NCI-H526 treated with DMSO at 0.1 percent for 48 hours (cell line): ENCODE measurements at regions not wholly inside any gene's neighbourhood (a gene's known extent, or its start where the extent isn't known, plus 50 kb on each side); places are given as distances from the start of the nearest gene placed in this dataset.
"Not testable (repeated sequence)": the region's sequence is repeated elsewhere in the genome, so short reads cannot be mapped to it uniquely, and the experiment has no call there.

Source experiments
- DNase-seq: peaks from one replicate; lab custom pipeline; 2025; lab: John Stamatoyannopoulos, UW

DNA sequence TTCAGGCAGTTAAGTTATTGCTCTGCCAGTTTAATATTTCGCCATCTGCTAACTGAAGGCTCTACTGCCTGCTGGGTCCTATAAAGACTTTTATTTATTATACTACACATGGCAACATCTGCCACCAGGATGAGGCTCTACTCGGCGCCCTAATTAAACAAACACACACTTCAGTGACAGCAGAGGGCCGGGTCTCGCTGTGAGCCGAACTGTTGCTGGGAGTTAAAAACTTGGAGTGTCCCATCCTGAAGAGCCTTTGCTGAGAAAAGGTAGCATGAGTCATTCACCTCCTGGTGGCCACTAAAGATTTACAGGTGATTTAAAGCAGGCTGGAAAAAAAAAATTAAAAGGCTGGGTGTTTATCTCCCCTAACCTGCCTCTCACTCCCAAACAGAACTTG, 183.7 kb downstream of the NPIPA8 start:
- DNase-seq = not testable (repeated sequence)

DNA sequence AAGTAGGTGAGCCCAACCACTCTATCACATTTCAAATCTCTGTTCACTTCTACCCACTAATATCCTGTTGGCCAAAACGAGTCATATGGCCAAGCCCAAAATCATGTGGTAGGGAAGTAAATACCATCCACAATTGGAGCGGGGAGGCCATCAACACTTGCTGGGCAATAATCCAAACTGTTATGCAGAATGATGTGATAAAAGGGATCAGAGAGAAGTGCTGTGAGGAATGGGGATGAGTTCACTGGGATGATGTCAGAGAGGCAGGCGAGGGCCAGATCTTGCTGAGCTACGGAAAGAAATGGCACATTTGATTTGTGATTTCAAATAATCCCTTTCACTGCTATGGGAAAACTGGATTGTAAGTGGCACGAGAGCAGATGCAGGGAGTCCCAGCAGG, 188.4 kb downstream of the NPIPA8 start:
- DNase-seq = not testable (repeated sequence)

DNA sequence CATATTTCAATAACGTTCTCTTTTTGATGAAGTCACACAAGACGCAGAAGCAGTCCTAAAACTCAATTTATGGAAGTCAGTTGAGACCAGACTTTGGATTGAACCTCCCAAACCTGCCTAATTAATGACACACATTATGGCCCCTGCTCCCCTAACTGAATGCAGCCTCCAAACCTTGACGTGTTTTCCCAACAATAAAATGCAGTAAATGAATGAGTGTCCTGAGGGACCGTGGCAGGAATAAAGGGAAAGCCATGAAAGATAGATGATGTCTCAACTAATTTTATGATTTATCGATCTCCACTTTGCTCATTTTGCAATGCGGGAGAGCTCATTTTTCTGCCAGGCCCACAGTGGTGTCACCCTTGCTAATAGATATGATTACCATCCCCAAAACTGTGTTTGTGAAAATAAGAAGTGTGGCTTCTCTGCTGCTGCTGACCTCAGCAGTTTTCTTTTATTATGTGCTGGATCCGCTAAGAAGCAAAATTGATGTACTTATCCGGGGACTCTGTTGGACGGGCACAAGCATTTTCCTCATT, 189.9 kb downstream of the NPIPA8 start:
- DNase-seq = not testable (repeated sequence)

DNA sequence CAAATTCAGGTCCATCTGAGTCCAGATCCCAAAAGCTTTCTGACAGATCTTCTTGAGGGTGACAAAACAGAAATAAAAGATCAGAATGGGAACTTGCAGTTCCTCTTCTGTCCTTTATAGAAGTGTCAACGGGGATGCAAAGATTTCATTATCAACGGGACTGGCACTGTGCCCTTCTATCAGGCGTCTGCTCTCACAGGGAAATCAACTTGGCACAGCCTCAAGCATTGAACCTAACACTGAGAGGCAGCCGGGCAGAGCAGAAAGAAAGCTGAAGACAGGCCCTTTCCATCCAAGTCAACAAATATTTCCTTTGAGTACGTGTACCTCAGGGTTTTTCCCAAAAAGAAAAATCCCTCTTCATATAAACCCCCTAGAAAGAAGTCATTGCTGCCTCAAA, 194.5 kb downstream of the NPIPA8 start:
- DNase-seq = not testable (repeated sequence)

DNA sequence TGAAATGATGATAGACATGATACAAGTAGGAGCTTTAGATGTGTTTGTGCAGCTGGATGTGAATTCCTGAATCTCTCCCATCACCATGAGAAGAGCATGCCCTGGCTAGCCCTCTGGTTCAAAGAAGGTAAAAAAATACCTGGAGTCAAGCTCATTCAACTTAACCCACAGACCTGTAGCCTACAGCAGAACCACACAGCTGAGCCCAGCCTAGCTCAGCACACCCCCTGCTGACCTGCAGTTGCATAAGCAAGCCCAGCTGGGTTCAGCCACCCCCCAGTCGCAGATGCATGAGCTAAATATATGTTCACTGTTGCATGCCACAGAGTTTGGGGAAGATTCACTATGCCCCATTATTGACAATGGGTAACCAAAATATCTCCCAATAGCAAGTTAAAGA, 200.2 kb downstream of the NPIPA8 start:
- DNase-seq = not testable (repeated sequence)

DNA sequence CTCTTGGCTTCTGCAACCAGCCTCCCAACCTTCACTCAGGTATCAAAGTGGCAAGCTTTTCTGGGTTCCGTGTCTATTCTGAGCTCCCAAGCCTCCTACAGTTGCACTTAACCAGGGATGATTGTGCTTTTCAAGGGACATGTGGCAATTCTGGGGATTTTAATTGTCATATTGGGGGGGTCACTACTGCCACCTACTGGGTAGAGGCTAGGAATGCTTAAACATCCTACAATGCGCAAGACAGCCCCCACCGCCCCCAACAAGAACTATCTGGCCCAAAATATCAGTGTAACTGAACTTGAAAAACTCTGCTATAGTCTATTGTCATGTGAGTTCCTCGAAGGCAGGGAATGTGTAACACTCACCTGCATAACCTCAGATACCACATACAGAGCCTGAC, 201.5 kb downstream of the NPIPA8 start:
- not testable (repeated sequence) for DNase-seq

DNA sequence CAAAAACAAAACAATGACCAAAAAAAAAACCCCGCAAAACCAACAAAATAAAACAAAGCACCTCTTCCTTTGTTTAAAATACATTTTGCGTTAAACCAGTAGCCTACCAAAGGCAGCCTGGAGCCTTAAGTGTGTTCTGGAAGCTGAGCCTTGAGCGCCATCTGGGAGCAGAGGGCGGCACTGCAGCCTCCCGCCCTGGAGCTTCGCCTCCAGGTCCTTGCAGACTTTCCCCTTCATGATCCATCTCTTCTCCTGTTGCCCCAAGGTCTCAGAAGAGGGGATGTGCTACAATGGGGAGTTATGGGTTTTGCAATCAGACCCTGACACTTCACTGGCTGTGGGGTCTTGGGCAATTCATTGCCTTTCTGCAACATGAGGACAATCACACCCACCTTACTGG, 204.9 kb downstream of the NPIPA8 start:
- DNase-seq = not testable (repeated sequence)

DNA sequence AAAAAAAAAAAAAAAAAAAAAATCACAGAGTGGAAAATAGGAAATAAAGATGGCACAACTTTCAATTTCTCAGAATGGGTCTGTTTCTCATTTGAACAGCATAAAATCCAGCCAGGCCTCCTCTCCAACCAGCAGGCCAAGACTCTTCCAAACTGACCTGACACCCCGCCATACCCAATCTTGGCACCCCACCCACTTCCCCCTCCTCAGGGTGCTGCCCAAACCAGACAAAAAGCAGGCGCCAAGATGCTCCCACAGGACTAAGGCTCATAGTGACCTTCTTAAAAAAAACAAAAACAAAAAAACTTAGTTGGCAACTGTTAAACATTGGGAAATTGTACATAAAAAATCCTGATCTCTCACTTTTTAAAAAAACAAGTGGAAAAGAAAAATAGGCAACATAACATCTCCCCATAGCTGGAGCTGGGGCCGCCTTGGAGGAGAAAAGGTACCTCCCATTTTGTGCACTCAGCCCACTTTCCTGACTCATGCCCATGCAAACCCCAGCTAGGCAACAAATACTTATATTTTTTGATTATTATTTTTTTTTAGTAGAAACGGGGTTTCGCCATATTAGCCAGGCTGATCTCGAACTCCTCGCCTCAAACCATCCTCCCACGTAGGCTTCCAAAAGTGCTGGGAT, 205.9 kb downstream of the NPIPA8 start:
- not testable (repeated sequence) for DNase-seq

DNA sequence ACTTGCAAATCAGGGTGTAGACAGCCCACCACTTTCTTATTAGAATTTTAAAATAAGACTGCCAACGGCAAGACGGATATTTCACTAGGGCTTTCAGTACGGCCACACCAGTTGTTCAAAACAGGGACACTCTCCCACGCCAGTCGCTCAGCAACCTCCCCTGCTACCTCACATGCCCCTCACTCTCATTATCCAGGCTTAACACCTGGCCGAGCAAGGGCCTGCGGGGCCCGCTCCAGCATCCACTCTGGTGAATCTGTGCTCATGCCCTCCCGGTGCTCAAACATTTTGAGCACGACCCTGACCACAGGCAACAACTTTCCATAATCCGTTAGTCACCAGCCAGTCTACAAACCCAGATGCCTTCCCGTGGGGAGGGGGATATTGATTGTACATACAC, 209.5 kb downstream of the NPIPA8 start:
- DNase-seq = not testable (repeated sequence)

DNA sequence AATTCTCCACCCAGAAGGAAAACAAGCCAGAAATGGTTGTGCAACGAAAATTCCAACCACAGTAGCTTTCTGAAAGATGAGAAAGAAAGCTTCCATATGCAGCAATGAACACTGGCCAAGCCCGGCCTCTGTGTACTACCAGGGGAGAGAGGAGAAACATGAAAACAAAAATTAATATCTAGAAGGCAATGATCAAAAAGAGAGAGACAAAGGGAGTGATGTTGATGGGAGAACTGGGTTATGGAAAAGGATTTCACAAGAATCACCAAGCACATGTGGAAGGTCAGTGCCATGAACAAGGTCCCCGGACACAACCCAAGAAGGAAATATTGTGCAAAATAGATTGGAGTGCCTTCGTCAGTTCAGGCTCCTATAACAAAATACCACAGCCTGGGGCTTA, 217.4 kb downstream of the NPIPA8 start:
- not testable (repeated sequence) for DNase-seq

DNA sequence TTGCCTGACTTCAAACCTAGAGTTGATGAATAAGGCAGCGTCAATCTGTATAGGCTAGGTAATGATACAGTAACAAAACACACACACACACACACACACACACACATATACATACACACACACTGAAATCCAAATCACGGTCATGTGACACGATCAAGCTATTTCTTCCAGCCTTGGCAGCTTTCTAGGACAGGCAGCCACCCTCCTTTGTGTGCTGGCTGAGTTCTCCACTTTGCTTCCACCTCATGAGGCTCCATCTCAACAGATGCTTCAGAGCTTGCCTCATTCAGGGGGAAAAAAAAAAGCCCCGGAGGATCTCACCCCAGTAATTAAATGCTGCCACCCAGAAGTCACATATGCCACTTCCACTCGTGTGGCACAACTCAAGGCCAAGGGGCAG, 217.9 kb downstream of the NPIPA8 start:
- DNase-seq = not testable (repeated sequence)

DNA sequence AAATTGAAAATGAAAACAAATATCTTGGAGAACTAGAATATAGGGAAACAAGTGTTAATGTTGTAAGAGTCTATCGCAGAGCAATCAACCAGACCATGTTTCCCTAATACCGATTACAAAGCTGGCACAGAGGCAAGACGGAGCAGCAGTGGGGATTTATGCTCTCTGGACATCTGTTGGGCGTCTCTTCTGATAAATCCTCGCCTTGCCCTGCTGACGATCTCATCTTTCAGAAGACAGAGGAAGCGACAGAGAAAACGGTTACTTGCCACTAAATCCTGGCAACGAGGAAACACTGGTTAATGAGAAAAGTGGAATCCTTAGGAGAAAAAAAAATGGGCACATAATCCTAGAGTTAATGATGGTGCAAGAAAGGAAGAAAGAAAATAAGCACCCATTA, 218.5 kb downstream of the NPIPA8 start:
- not testable (repeated sequence) for DNase-seq

DNA sequence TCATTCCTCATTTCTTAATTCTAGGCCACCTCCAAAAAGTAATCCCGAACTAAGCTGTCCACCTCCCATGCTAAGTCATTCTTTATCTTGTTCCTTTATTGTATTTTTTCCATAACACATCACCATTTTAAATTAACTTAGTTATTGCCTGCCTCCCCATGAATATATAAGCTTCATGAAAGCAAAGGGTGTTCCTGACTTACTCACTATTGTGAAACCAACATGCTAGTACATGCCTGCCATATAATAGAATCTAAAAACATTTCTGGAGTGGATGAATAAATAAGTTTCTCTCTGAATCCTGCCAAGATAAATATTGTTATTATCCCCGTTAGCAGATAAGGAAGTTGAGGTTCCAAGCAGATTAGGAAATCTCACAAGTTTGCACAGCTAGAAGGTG, 232.1 kb downstream of the NPIPA8 start:
- DNase-seq = not testable (repeated sequence)

DNA sequence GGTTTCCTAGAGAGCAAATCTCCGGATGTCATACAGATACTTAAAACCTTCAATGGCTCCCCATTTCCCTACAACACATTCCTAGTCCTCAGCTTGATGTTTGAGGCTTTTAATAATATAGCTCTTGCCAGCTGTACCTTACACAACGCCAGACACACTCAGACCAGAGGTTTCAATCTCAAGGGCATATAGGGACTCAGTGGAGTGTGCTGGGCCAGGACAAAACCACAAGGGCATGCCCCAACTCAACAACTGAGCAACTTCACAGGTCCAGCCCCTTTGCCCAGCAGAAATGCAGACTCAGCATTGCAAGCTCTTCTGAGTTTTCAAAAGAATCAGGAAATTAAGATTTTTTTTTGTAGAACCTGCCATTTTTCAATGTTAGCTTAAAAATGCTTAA, 235.5 kb downstream of the NPIPA8 start:
- DNase-seq = not testable (repeated sequence)

DNA sequence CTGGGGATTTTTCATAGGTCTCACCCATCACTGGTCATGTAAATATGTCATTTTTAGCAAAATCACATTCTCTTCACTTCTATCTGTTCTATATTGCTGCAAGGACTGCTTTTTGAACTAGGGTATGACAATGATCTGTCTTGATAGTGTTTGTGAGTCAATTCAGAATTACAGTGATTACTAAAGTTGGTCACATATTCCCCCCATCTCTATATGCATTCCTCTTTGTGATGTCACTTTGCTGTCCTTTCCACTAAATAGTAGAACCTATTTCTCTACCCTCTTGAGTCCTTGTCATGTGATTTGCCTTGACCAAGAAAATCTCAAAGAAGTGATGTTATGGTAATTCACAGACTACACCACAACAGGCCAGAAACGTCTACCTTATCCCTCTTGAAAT, 243.9 kb downstream of the NPIPA8 start:
- not testable (repeated sequence) for DNase-seq

DNA sequence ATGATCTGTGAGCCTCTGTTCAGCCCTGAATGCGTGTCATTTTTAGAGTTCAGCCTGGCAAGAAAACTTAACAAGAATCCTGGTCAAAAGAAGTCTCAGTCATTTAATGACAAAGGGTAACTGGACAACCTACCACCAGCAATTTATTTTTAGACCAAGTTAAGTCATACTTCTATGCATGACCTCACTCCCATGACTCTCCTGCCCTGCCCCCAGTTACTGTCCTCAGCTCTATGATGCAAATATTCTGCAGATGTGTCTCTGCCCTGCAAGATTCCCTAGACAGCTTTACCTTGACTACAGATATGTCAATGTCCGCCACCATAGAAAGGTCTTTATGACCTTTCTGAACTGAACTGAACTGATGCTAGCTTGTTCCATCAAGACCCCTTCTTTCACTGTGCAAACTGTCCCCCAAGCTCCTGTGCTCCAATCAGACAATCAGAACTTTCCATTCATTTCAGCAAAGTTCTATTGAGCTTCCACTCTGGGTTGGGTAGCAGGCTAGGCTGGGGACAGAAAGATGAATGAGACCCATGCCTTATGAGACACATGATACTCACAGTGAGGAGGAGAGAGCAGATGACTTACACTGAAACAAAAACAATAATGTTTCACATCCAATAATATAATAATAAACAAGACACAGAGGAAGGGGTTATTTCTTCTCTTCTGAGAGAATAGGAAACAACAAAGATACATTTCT, 255.7 kb downstream of the NPIPA8 start:
- not testable (repeated sequence) for DNase-seq

DNA sequence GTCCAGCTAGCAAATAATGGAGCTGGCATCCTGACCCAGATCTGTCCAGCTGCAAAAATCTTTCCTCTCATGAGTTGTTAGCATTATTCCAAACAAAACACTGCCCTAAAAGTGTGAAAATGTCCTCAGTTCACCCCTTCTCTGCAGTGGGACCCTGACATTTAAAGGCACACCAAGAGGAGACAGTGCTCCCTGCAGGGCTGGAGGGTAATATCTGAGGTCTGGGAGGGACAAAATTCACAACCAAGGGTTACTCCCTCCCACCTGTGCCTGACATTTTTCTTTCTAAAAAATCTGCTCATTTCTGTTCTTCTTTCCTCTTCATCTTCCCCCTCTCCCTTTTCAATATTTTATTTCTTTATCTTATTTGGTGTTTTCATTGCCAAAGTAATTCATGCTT, 258.6 kb downstream of the NPIPA8 start:
- not testable (repeated sequence) for DNase-seq

DNA sequence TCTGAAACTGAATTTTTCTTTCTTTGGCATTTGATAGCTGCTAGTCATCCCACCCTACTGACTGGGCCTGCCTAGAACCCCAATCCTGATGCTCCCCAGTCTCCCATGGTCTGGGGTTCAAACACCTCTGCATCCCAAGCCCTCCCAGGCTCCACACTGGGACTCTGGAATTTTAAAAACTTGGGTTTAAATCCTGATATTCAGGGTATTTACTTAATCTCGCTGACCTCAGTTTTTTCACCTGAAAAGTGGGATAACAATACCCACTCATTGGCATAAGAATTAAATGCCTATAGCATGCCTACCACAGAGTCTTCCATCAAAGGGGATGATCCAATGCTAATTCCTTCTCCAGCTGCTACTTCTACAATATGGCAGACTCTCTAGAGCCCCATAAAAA, 264.4 kb downstream of the NPIPA8 start:
- DNase-seq = no peak

DNA sequence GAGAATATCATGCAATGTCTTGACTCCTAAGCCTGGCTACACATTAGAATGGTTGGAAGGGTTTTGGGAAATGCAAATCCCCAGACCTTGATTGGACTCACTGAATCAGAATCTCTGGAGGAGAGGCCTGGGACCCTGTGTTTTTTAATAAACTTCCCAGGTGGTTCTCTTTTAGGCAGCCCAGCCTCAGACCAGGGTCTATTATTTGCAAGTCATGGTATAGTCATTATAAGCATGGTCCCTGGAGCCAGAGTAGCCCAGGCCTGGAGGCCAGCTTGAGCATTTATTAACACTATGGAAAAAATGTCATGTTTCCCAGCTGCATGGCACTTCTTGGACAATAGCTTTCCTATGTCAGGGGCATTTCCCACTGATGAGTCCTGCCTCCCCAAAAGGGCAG, 266.9 kb downstream of the NPIPA8 start:
- DNase-seq = no peak

DNA sequence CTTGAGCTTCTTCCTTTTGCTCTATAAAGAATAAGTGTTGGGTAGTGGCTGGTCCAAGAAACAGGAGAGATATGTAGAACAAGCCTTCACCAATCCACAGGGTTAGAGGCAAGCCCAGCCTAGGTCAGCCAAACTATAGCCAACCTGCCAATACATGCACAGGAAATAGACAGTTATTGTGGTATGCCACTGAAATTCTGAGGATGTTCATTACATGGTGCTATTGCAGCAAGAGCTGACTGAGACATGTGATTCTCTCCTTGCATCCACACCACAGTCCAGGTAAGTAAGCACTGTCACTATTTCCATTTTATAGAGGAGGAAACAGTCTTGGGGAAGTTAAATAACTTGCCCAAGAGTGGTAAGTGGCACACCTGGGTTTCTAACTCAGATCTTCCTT, 268.1 kb downstream of the NPIPA8 start:
- DNase-seq = no peak

DNA sequence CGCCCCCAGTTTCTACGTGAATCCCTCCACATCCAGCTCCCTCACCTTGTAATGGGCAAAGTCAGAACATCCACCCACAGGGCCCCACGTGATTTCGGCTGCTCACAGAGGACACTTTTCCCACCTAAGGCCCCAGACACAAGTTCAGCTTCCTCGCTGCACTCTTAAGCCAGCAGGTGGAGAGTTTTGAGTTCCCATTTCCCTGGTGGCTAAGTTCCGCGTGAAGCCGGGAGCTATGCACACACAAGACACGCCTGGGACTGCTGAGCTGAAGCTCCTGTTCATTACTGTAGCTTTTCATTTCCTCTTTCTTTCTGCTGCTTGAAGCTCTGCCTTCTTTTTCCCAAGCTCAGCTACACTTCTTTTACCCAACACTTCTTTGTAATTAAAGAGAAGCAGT, 273.8 kb downstream of the NPIPA8 start:
- no peak for DNase-seq

DNA sequence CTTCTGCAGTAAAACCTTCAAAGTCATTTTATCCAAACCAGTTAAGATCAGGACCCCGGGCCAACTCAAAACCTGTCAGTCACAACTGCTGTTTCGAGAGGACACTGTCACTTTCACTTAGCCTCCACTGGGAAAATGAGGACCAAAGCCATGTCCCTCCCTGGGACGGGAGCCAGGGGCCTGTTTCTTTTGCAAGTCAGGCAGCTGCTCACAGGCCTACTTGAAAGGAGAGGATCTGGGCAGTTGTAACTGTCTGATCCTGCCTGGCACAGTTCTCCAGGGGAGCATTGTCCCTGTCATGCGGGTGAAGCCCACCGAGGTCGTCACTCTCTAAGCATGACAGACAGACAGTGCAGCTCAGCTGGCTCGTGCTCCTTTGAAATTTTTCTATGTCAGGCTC, 276.2 kb downstream of the NPIPA8 start:
- DNase-seq = no peak

DNA sequence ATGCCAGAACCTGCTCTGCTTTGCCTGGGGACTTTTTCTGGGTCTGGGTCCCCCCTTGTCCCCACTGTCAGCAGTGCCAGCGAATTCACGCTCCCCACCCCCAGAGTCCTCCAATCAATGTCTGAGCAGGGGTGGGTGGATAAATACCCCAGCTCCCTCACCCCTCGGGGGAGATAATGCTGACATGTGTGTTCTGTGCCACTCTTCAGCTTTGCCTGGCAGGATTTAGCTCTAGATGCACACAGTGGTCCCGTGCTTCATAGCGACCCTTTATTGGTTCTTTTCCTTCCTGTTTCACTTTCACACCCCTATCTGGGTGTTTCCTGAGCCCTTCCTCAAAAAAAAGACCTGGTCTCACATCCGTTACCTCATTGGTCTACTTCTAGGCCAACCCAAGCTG, 277.0 kb downstream of the NPIPA8 start:
- DNase-seq = no peak

DNA sequence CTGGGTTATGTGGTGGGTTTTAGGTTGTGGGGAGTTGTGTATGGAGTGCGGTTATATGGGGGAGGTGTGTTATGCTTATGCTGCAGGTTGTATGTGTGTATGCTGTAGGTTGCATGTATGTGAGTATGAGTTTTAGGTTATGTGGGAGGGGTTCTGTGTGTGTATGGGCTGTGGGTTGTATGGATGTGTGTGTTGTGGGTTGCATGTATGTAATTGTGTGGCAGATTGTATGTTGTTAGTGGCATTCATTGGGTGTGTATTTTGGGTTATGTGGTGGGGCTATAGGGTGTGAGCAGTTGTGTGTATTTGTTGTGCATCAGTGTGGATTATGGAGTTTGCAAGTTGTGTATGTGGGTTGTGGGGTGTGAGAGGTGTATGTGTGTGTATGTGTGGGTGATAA, 277.4 kb downstream of the NPIPA8 start:
- DNase-seq = no peak
